ENCODE measurements at regions not wholly inside any gene's neighbourhood (a gene's known extent, or its start where the extent isn't known, plus 50 kb on each side); places are given as distances from the start of the nearest gene placed in this dataset.
A peak's percentile ranks its signal among the peaks of the same experiment; 100 is the strongest.

DNA sequence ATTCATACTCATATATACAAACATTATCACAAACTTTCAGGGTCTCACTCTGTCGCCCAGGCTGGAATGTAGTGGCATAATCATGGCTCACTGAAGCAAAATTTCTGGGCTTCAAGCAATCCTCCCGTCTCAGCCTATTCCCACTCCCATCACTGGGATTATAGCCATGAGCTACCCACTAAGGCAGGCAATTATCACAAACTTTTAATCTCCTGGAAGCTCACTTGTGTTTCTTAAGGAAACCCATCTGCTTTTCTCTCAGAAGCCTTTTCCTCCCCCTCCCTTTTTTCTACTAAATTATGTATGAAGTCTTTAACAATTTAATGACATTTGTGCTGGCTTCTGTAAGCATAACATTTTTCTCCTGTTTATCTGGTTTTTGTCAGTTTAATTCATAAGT lies 170.5 kb downstream of the AREG start:
- DNase-seq: no peak

DNA sequence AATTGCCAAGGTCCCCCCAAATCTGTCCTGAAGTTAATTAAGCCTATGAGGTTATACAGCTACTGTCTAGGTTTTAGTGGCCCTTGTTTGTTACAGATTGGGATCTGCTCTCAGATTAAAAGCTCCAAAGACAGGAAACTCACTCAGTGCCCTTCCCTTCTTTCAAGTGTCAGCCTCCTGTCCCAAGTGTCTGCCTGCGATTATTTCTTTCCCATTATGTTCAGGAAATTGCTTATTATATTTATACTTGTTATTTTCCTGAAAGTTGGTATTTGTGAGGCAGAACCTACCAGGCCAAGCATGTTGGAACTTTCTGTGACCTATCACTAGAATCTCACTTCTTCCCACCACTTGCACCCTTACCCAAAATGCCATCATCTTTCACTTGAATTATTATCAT lies 173.2 kb downstream of the AREG start:
- no peak for DNase-seq

DNA sequence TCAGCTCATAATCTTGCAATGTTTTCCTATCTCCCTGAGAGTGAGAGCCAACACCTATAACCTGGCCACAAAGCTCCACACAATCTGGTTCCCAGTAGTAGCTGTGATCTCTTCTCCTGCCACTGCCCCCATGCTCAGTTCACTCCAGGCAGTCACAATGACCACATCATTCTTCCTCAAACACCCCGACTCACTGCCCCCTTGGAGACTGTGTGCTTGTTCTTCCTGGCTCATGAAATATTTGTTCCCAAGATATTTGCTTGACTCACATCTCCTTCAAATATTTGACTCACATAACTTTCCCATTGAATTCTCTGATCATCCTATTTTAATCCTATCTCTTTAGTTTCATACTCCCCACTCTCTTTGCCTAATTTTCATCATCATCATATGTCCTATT lies 173.7 kb downstream of the AREG start:
- DNase-seq: no peak

DNA sequence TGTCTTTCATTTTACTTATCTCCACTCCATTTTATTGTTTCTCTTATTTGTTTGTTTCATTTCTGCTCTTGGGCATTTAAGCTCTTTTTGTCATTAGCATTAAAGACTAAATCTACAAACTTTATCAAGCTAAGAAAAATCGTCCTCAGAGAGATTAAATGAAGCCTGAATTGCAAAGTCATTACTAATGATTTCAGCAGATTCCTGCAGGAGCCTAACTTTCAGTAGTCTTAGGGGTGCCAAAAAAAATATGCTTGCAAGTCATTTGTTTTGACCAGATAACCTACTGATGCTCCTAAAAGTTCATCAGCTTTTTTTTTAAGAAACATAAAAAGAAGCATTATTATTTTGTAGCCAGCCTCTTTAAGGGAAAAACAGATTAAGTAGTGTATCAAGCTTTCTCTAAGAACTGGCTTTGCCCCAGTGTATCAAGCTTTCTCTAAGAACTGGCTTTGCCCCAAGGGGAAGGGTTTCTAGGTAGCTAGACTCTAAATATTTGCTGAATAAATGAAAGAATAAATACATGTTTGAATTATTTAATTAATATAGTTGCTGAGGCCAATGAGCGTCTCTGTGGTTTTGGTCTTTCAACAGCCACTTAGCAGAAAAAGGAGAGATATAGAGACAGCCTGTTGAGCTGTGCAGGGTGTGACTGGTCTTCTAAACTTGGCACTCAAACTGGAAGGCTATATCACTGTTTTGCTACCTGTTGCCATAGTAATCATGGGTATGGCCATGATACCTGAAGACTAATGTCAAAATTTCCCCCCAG lies 174.2 kb downstream of the BTC start:
- no peak for DNase-seq

DNA sequence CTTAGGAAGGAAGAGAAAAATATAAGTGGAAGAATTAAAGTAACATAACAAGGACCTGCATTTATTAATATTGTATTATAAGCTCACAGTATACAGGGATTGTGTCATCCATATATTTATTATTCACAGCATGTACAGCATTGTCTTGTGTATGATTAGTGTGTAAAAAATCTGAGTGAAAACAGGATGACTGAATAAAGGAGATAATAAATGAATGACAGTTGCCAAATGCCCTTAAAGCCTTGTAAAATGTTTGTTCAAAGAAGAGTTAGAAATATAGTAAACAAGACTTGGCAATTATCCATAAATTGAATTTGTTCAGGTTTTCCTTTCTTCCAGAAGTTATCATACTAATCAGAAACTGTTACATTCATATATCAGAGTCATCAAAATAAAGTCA lies 172.7 kb downstream of the BTC start:
- DNase-seq: no peak

DNA sequence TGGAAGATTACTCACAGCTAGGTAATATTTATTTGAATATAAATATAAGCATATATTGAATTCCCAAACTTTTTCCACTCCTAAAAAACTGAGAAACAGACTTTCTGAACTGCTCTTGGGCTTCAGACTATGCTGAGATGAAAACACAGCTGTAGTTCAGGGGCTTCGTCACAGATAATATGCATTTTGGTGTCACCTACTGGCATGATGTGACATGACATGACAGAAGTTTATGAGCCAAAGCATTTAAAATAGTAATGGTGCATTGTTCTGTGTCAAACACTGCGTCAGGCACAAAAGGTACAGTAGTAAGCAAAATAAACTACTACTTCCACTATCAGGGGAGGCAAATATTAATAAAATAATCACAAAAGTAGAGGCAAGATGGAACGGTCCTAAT lies 171.3 kb downstream of the BTC start:
- peak; percentile 41 to 64 for DNase-seq

DNA sequence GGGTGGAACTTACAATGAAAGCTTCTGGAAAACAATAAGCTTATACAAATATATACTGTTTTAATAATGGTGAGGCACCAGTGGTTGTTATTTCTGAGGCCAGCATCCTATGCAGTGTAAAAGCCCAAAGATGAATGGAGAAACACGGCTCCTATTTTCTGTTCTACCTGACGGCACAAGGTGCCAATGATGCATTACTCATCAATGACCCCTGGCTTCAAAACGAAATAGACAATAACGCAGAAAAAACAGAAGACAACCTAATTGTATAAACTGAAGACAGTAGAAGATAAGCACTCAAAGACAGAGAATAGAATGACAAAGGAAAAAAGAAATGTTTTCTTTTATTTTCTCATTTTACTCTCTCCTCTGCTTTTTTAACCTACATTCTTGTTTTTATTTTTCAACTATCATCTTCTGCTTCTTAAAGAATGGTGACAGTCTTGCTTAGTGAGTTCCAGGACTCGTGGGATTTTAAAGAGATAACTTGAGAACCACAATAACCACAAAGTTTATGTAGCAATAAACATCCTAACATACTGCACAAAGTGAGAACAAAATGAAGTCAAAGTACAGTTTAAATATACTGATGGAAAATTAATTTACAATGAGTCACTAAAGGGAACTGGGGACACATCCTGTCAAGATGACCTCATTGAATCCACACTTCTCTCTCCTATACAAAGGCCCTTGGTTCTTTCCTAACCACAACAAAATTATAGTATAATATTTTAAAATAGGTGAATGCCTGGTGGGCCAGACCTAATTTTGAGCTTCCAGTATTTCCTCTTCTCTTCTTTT lies 169.8 kb downstream of the BTC start:
- peak; percentile 59 to 67 for DNase-seq

DNA sequence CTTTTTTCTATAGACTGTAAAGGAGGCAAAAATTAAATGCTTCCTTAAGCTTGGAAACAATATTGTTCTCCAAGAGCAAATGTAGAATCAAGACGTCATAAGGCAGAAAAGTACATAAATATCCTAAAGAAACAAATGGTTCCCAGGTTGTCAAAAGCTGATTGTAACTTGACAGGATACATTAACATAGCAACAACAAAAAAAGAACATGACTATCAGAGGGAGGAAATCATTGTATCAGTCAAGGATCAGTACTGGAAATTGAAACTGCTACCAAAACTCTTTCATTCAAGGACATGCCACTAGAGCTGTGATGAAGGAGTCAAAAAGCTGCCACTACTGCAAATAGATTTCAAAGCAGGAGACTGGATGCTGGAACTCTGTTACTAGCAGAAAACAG lies 168.3 kb downstream of the BTC start:
- no peak for DNase-seq

DNA sequence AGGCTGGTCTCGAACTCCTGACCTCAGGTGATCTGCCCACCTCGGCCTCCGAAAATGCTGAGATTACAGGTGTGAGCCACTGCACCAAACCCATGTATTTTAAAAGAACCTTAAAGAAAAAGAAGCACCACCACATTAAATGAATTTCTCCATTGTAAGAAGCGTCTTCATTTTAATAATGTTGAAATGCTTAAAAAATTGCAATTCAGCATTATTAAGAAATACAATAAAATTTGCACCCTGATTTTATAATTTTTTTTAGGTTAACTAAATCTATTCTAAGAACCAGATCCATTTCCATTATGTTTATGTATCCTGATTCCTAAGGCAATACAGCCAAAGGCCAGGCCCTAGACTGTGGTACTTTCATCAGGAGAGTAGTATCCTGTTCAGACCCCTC lies 167.2 kb downstream of the BTC start:
- DNase-seq: no peak

DNA sequence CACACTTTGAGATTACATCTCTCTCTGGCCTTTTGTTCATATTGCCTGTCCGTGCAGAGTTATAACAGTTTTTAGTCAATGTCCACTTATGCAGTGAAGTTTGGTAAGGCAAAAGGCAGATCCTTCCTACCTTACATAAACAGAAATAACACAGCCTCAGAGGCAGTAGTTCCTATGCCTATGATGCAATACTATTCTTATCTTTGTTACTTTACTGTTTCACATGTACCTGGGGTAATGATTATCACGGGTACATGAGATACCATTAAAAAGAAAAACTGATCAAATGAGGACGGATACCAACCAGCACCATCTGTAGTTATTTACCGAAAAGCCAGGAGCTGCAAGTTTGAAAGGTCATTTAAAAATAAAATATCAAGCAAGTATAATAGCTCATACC lies 166.8 kb downstream of the BTC start:
- no peak for DNase-seq

DNA sequence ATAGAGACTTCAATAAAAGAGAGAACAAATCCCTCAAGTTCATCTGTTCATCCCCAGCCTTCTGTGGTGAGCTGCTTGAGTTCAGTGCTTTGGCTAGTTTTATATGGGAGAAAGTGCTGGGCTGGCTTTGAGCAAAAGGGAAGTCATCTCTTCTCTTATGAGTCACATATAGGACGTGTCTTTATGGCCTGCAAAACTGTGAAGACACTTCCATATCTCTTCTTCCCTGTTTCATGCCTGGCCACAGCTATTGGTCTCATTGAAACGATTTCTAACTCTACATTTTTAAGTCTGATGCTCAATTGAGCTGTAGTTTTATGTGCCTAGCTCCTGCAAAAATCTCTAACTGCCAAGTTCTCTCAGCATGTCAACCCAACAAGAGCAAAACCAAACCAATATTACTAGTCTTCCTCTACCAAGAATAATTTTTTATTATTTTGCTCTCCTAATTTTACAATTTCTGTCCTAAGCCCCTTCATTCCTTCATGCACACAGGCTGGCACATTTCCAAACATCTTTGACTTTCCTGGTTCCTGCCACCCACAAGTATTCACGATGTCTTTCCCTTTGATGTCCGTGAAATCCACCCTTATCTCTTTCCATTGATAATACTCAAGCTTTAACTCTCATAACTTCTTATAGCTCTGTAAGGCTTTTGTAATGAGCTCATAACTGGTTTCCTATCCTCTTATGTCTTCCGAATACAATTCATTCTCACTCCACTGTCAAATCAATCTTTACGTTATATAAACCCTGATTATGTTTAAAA lies 165.3 kb downstream of the BTC start:
- DNase-seq: peak; percentile 75 to 78

DNA sequence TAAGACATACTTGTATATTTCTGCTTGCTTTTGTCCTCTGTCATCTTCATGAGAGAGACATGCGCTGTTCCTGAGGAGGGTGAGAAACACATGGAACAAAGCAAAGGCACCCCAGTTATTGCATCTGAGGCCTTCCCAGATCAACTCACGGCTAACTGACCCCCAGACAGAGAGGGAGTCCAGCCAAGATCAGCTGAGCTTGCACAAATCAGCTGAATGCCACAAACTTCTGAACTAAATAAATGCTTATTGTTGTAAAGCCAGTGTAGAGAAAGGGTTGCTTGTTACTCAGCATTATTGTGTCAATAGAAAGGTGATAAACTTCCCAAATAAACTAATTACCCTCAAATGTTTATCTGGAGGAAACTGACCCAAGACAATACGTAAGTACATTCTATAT lies 163.8 kb downstream of the BTC start:
- DNase-seq: no peak

DNA sequence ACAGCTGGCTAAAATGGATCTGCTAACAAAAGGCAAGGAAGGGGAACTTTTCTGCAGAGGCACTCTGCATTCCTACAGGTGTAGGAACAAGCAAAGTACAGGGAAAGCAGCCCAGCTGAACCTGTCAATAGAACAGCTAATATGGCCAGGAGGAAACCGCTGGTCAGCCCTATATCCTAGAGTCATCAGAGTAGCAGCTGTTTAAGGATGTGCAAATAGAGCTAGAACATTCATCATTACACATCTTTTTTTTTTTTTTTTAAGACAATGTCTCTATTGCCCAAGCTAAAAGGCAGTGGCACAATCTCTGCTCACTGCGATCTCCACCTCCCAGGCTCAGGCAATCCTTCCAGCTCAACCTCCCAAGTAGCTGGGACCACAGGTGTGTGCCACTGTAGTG lies 163.0 kb downstream of the BTC start:
- DNase-seq: peak in 1 of 2 donors; percentile 19

DNA sequence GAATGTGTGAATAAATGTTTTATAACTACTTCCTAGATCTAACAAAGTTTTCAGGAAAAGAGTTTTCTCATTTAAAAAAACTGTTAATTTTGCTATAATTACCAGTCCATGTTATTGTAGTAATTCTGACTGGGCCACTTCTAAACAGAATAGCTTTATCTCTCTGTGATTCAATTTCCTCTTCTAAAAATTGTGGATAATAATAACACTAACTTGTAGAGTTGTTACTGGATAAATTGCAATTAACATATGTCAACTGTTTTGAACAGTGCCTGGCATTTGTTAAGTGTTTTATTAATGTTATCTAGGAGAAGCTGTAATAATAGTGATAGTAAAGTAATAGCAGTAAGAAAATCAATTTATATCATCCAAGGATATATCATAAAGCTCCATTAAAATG lies 162.3 kb downstream of the BTC start:
- DNase-seq: no peak

DNA sequence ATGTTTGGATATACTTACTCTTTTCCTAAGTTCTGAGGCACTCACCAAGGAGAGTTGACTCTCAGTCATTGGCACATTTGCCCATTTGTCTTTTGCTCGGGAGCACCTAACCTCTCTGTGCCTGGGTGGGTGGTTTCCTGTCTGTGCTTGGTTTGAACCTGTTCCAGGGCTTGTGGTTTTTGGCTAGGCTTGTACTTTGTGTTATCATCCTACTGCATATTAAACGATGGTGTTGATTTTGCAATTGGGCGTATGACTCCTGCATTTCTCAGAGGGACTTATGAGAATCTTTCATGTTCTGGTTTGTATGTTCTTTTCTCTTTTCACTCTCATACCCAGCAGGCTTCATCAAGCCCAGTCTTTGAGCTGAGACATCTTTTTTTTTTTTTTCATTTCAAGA lies 161.7 kb downstream of the BTC start:
- peak; percentile 45 to 56 for DNase-seq

DNA sequence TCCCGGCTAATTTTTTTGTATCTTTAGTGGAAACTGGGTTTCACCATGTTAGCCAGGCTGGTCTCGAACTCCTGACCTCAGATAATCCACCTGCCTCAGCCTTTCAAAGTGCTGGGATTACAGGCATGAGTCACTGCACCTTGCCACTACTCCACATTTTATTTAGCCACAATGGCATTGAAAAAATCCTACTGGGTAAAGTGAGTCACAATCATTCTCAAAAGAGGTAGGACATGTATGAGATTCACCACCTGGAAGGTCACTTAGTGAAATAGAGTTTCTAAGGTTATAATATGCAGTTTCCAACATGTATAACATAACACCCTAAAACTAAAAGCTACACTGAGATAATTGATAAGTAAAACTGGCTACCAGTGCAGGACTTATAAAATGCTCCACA lies 159.2 kb downstream of the BTC start:
- DNase-seq: no peak

DNA sequence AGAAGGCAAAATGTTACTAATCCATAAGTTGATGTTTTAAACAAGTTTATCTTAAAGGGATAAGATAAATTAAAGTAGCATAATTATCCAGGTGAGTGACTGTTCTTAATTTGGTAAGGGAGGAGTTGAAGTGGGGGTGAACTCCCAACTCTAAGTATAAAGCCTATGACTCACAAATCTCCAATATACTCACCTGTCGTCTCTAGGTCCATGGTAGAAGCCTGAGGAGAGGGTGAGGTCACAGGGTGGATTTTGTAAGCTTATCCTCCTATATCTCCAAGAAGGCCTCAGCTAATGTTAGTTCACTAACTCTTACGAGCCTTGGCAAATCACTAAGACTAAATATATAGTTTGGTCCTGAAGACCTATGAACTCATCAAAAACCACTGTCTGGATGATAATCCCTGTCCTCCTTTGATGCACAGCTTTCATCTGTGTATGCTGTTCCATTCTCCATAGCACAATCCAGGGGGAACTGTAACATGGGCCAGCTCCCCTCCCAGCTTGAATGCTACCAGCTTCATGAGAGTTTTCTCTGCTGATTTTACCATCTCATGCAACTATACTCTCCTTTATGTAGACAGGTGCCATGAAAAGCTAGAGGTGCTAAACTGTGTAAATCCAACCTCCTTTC lies 158.7 kb downstream of the BTC start:
- no peak for DNase-seq

DNA sequence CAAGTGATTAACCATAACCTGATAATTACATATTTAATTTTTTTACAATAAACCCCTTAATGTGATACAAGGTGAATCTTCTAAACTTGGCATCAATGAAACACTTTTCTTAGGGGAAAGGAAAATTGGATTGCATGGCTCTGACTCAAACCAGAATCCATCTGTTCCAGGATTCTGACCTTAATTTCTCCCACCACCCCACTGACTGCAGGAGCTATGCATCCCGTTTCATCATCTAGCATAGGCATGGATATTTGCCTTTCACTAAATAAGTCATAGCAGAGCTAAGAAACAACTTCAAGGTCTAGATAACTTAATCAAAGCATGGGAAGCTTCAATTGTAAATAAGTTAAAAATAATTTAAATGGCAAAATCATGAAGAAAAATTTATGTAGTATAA lies 156.3 kb downstream of the BTC start:
- DNase-seq: no peak

DNA sequence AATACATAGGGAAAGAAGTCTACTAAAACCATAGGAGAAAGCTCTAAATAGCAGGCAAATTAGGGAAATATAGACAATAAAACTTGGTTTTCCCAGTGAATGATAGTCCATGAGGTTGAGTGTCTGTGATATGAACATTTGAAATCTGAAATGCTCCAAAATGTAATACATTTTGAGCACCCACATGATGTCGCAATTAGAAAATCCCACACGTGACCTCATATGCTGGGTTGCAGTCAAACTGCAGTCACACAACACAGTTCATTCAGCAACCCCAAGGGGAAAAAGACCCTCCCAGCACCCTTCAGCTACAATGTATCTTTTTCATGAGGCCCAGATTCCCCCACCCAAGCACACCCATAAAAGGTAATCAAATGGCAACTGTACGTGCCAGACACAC lies 155.6 kb downstream of the BTC start:
- DNase-seq: peak; percentile 20 to 47

DNA sequence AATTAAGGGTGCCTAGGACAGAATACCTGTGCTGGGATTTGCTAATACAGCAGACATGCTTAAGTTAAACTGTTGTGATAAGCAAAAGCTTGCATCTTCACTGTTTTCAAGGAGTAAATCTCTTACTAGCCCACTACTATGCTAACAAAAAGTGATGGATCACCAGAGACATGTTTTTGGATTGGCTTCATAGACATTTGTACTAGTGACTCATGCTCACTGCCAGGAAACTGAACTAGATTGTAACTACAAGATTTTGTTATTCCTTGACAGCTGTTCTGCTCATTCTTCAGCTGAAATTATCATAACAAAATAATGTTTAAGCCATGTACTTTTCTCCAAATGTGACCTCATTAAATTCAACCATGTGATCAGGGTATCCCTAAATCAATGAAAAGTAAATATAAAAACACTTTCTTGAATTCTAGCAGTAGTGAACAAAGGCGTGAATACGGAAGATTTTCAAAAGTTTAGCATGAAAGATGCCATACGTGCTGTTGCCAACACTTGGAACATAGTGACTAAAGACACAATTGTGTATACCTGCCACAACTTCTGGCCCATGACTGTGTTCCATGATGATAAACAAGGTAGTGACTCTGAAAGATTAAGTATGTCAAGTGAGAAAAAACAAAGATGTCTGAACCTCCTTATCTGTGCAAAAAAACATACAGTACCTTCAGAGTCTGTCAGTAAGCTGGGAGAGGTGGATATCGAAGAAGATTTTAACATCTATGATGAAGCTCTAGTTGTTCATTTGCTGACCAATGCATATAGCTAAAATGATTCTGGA lies 154.0 kb downstream of the BTC start:
- no peak for DNase-seq

DNA sequence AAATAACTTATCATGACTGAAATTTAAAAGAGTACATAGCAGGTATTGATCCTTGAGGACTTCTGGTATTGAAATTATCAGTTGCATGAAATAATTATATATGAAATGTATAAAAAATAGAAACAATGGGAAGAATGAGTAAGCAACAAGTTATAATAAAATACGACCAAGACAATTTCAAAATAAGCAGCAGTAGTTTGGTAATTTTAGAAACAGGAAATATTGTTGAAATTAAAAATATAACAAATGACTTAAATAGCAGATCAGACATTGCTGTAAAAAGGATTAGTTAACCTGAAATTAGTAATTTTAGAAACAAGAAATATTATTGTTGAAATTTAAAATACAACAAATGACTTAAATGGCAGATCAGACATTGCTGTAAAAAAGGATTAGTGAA lies 152.3 kb downstream of the BTC start:
- DNase-seq: peak in 1 of 2 donors; percentile 18

DNA sequence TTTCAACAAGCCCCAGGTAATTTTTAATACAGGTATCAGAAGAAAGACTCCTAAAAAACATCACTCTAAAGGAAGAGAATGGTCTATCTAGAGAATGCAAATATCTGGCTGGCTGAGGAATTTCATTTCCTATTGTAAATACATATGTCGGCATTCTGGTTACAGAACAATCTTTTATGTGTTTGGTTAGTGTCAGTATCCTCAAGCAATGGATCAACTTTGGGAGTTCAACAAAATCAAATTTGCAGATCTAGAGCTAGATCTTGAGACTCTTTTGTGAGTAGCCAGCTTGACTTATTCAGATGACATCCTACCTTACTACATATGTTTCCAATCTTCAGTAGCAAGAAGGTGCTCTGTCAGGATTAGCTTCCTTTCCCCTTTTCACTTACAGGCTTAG lies 145.1 kb downstream of the BTC start:
- no peak for DNase-seq
